KMS-11 (cell line): ENCODE measurements at regions not wholly inside any gene's neighbourhood (a gene's known extent, or its start where the extent isn't known, plus 50 kb on each side); places are given as distances from the start of the nearest gene placed in this dataset.

ENCODE experiments used
- H2AFZ ChIP-seq: fragments of 200-600 bp; sonication (generic); 2 replicates; pipeline ENCODE4 v1.6.1; 2016; ENCODE audit warnings: antibody characterized with exemption, mixed run types, low read depth
- H3K27ac ChIP-seq: fragments of 200-600 bp; sonication (generic); 2 replicates; pipeline ENCODE4 v1.6.1; 2016; ENCODE audit warnings: mild to moderate bottlenecking, mixed run types
- H3K27me3 ChIP-seq: fragments of 200-600 bp; sonication (generic); 2 replicates; pipeline ENCODE4 v1.6.1; 2017; ENCODE audit warnings: mild to moderate bottlenecking, low read depth, mixed run types, moderate library complexity; ENCODE audit not compliant: insufficient read depth
- H3K36me3 ChIP-seq: fragments of 200-600 bp; sonication (generic); 2 replicates; pipeline ENCODE4 v1.6.1; 2017; ENCODE audit warnings: mild to moderate bottlenecking, mixed run types; ENCODE audit not compliant: insufficient read depth
- H3K4me1 ChIP-seq: fragments of 200-600 bp; sonication (generic); 2 replicates; pipeline ENCODE4 v1.6.1; 2016; ENCODE audit warnings: mild to moderate bottlenecking, low read depth, mixed run types; ENCODE audit not compliant: poor library complexity, severe bottlenecking
- H3K4me2 ChIP-seq: fragments of 200-600 bp; sonication (generic); 2 replicates; pipeline ENCODE4 v1.7.0; 2016; ENCODE audit warnings: mild to moderate bottlenecking, mixed run types
- H3K4me3 ChIP-seq: fragments of 200-600 bp; sonication (generic); IDR thresholded peaks from 2 replicates; pipeline ENCODE4 v1.6.1; 2017; ENCODE audit warnings: low read depth, low read length, mixed read lengths; ENCODE audit not compliant: insufficient read depth
- H3K79me2 ChIP-seq: fragments of 200-600 bp; sonication (generic); 2 replicates; pipeline ENCODE4 v1.6.1; 2016; ENCODE audit warnings: low read depth, mixed run types; ENCODE audit not compliant: insufficient read depth
- H3K9ac ChIP-seq: fragments of 200-600 bp; sonication (generic); 2 replicates; pipeline ENCODE4 v1.6.1; 2016; ENCODE audit warnings: mild to moderate bottlenecking, mixed run types
- H4K20me1 ChIP-seq: fragments of 200-600 bp; sonication (generic); 2 replicates; pipeline ENCODE4 v1.6.1; 2016; ENCODE audit warnings: mild to moderate bottlenecking, mixed run types; ENCODE audit not compliant: insufficient read depth
- CTCF ChIP-seq: fragments of 200-600 bp; sonication (generic); conservative IDR thresholded peaks from 2 replicates; pipeline ENCODE4 v1.6.1; 2017; ENCODE audit warnings: low read depth, mild to moderate bottlenecking, antibody characterized with exemption, low read length, moderate library complexity, mixed read lengths

GRCh38 chr2:216911008-216911407 lies 51.1 kb upstream of the TNP1 start:
- H3K4me2 ChIP-seq, result no peak overlapping the region
- H3K9ac ChIP-seq, result no peak overlapping the region
- H2AFZ ChIP-seq, result no peak overlapping the region
- H4K20me1 ChIP-seq, result no peaks in the 10 kb centered on the region
- no peaks in the 10 kb centered on the region for H3K36me3 ChIP-seq
- no peaks in the 10 kb centered on the region for H3K4me1 ChIP-seq
- H3K79me2 ChIP-seq, result no peaks in the 10 kb centered on the region
- H3K4me3 ChIP-seq, result no peak overlapping the region
- H3K27me3 ChIP-seq, result no peaks in the 10 kb centered on the region
- H3K27ac ChIP-seq, result no peak overlapping the region
- no peak for TF ChIP-seq CTCF

GRCh38 chr2:216909541-216910210 lies 49.8 kb upstream of the TNP1 start:
- H3K36me3 ChIP-seq, result no peaks in the 10 kb centered on the region
- no peaks in the 10 kb centered on the region for H3K79me2 ChIP-seq
- no peaks in the 10 kb centered on the region for H4K20me1 ChIP-seq
- no peak for TF ChIP-seq CTCF
- no peaks in the 10 kb centered on the region for H3K27me3 ChIP-seq
- no peaks in the 10 kb centered on the region for H3K4me1 ChIP-seq
- no peak overlapping the region for H2AFZ ChIP-seq
- H3K4me3 ChIP-seq, result no peak overlapping the region
- no peak overlapping the region for H3K27ac ChIP-seq
- H3K4me2 ChIP-seq, result no peak overlapping the region
- H3K9ac ChIP-seq, result no peak overlapping the region
